Stimulated activated naive CD8-positive, alpha-beta T cell treated with anti-CD3 and anti-CD28 coated beads, Interleukin-15, Interleukin-2, amounts not matched to agents 100 ng/mL and 50 ng/mL, for 24 hours (primary cell): ENCODE measurements at regions not wholly inside any gene's neighbourhood (a gene's known extent, or its start where the extent isn't known, plus 50 kb on each side); places are given as distances from the start of the nearest gene placed in this dataset.

ENCODE experiments used
- H3K27ac Mint-ChIP-seq: one replicate; pipeline ENCODE4 v1.8.0; 2021; ENCODE audit warnings: mild to moderate bottlenecking, mixed read lengths
- H3K27me3 Mint-ChIP-seq: one replicate; pipeline ENCODE4 v1.8.0; 2021; ENCODE audit warnings: mixed read lengths
- H3K36me3 Mint-ChIP-seq: one replicate; pipeline ENCODE4 v1.8.0; 2021; ENCODE audit warnings: low read depth, mixed read lengths
- H3K4me1 Mint-ChIP-seq: one replicate; pipeline ENCODE4 v1.8.0; 2021; ENCODE audit warnings: low read depth, mixed read lengths
- H3K4me3 Mint-ChIP-seq: one replicate; pipeline ENCODE4 v1.8.0; 2021; ENCODE audit warnings: mild to moderate bottlenecking, mixed read lengths
- H3K9me3 Mint-ChIP-seq: one replicate; pipeline ENCODE4 v1.8.0; 2021; ENCODE audit warnings: mixed read lengths

GRCh38 chr2:136049011-136049742 lies 63.8 kb upstream of the DARS1 start:
- H3K4me1 Mint-ChIP-seq: peaks cover 90% of the 10 kb centered on the region
- H3K27me3 Mint-ChIP-seq: no peaks in the 10 kb centered on the region
- no peaks in the 10 kb centered on the region for H3K36me3 Mint-ChIP-seq
- no peak overlapping the region for H3K4me3 Mint-ChIP-seq
- peak overlapping the region; percentile 61 for H3K27ac Mint-ChIP-seq
- no peaks in the 10 kb centered on the region for H3K9me3 Mint-ChIP-seq

- H3K4me1 Mint-ChIP-seq: peaks cover 63% of the 10 kb centered on the region
- no peaks in the 10 kb centered on the region for H3K36me3 Mint-ChIP-seq
- H3K4me3 Mint-ChIP-seq: no peak overlapping the region
- H3K9me3 Mint-ChIP-seq: no peaks in the 10 kb centered on the region
- H3K27me3 Mint-ChIP-seq: no peaks in the 10 kb centered on the region
- H3K27ac Mint-ChIP-seq: no peak overlapping the region
These were observed 60.6 kb upstream of the DARS1 start for GRCh38 chr2:136045835-136046570.

DNA sequence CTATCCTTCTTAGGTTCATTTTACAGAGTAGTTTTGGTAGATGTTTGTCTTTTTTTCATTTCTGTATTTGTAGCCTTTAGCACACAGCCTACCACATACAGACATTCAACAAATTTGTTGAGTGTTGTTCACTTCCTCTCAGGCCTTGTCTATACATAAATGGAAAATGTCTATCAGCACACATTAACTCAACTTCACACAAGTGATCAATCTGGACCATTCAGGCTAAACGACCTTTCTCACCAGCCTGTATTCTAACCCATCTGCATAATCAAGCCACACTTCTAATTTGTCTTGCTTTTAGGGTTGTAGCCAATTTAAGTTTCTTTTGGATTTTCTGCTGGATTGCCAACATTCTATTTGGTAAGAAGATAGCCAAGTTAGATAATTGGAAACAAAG lies 59.9 kb upstream of the DARS1 start:
- Mint-ChIP-seq H3K36me3 (no peaks in the 10 kb centered on the region), H3K4me1 (peaks cover 56% of the 10 kb centered on the region), H3K4me3 (no peak overlapping the region), H3K27me3 (no peaks in the 10 kb centered on the region), H3K27ac (no peak overlapping the region), H3K9me3 (no peaks in the 10 kb centered on the region)
